ENCODE measurements at regions not wholly inside any gene's neighbourhood (a gene's known extent, or its start where the extent isn't known, plus 50 kb on each side); places are given as distances from the start of the nearest gene placed in this dataset.

DNA sequence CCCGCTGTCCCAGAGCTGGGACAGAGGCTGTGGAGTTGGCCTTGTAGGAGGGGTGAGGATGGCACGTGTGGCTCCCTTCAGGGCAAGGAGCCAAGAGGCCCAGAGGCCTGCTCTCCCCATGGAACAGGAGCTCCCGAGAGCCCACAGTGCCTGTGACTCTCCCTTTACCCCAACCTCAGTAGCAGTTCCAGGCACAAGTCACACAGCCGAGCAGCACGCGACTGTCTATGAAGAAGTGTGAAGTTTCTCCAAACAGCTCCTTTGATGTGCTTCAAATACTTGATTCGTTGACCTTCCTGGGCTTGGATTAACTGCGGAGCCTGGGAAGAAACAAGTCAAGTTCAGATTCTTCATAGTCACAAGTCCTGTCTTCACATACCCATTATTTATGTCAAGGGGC is 208.7 kb downstream of the IRX2 start:
- peaks cover 3% of the 10 kb centered on the region for H3K27me3 Mint-ChIP-seq (ENCODE audit: insufficient read depth, low read depth, poor library complexity)
- Histone ChIP-seq H3K27me3 (ENCODE audit: insufficient read depth) (no peaks in the 10 kb centered on the region), H3K36me3 (ENCODE audit: insufficient read depth) (no peaks in the 10 kb centered on the region), H3K4me3 (no peak overlapping the region), H3K4me2 (no peak overlapping the region), H3K9me2 (ENCODE audit: insufficient read depth) (no peaks in the 10 kb centered on the region), H4K20me1 (replicated peaks; ENCODE audit: insufficient read depth) (no peaks in the 10 kb centered on the region), H2AFZ (no peak overlapping the region), H3K4me1 (ENCODE audit: insufficient read depth) (peaks cover 8% of the 10 kb centered on the region), H3K27ac (ENCODE audit: low read depth) (no peak overlapping the region), H3F3A (replicated peaks; ENCODE audit: low read depth) (no peaks in the 10 kb centered on the region), H3K79me2 (replicated peaks; ENCODE audit: insufficient read depth) (no peaks in the 10 kb centered on the region)
- H3K27ac Mint-ChIP-seq, result no peak overlapping the region
- H3K4me3 Mint-ChIP-seq, result no peak overlapping the region
- DNase-seq (ENCODE audit: low spot score), result no peak
- H3K9me3 Mint-ChIP-seq, result no peaks in the 10 kb centered on the region; the same call in none of the 3 replicates
- TF ChIP-seq, protein P1, sequence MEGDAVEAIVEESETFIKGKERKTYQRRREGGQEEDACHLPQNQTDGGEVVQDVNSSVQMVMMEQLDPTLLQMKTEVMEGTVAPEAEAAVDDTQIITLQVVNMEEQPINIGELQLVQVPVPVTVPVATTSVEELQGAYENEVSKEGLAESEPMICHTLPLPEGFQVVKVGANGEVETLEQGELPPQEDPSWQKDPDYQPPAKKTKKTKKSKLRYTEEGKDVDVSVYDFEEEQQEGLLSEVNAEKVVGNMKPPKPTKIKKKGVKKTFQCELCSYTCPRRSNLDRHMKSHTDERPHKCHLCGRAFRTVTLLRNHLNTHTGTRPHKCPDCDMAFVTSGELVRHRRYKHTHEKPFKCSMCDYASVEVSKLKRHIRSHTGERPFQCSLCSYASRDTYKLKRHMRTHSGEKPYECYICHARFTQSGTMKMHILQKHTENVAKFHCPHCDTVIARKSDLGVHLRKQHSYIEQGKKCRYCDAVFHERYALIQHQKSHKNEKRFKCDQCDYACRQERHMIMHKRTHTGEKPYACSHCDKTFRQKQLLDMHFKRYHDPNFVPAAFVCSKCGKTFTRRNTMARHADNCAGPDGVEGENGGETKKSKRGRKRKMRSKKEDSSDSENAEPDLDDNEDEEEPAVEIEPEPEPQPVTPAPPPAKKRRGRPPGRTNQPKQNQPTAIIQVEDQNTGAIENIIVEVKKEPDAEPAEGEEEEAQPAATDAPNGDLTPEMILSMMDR (conservative IDR thresholded peaks at IDR 0.05; ENCODE audit: low read depth in 2 of 2), result no peak
- TF ChIP-seq NANOG (IDR thresholded peaks at IDR 0.05; ENCODE audit: borderline replicate concordance) (no peak), POLR2AphosphoS5 (IDR thresholded peaks at IDR 0.05; ENCODE audit: low read depth) (no peak), REST (IDR thresholded peaks at IDR 0.05; ENCODE audit: unreplicated experiment) (no peak), ZNF331 (CRISPR knock-in tag; IDR thresholded peaks at IDR 0.05; ENCODE audit: low read depth) (no peak), JUNB (IDR thresholded peaks at IDR 0.05; ENCODE audit: unreplicated experiment) (no peak)
- no peak for ATAC-seq
- no peaks in the 10 kb centered on the region; the same call in 2 of the 3 replicates for H3K36me3 Mint-ChIP-seq (ENCODE audit: low read depth)
- H3K4me1 Mint-ChIP-seq, result peaks cover 18% of the 10 kb centered on the region

GRCh38 chr5:2542026-2542425 is 209.5 kb downstream of the IRX2 start:
- no peak for DNase-seq (ENCODE audit: low spot score)
- Histone ChIP-seq H3K79me2 (replicated peaks; ENCODE audit: insufficient read depth) (no peaks in the 10 kb centered on the region), H3K27me3 (ENCODE audit: insufficient read depth) (no peaks in the 10 kb centered on the region), H3K4me1 (ENCODE audit: insufficient read depth) (peaks cover 16% of the 10 kb centered on the region), H3K9me2 (ENCODE audit: insufficient read depth) (no peaks in the 10 kb centered on the region), H3F3A (replicated peaks; ENCODE audit: low read depth) (no peaks in the 10 kb centered on the region), H4K20me1 (replicated peaks; ENCODE audit: insufficient read depth) (no peaks in the 10 kb centered on the region), H3K4me2 (no peak overlapping the region), H3K4me3 (no peak overlapping the region), H3K27ac (ENCODE audit: low read depth) (no peak overlapping the region), H3K36me3 (ENCODE audit: insufficient read depth) (no peaks in the 10 kb centered on the region), H2AFZ (no peak overlapping the region)
- Mint-ChIP-seq H3K36me3 (ENCODE audit: low read depth) (no peaks in the 10 kb centered on the region; the same call in 2 of the 3 replicates), H3K27me3 (ENCODE audit: insufficient read depth, low read depth, poor library complexity) (peaks cover 3% of the 10 kb centered on the region), H3K9me3 (no peaks in the 10 kb centered on the region; the same call in none of the 3 replicates), H3K4me3 (no peak overlapping the region), H3K27ac (no peak overlapping the region), H3K4me1 (peaks cover 26% of the 10 kb centered on the region)
- no peak for ATAC-seq
- TF ChIP-seq, protein P2, sequence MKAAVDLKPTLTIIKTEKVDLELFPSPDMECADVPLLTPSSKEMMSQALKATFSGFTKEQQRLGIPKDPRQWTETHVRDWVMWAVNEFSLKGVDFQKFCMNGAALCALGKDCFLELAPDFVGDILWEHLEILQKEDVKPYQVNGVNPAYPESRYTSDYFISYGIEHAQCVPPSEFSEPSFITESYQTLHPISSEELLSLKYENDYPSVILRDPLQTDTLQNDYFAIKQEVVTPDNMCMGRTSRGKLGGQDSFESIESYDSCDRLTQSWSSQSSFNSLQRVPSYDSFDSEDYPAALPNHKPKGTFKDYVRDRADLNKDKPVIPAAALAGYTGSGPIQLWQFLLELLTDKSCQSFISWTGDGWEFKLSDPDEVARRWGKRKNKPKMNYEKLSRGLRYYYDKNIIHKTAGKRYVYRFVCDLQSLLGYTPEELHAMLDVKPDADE (IDR thresholded peaks at IDR 0.05), result no peak
- TF ChIP-seq CREB1 (CRISPR knock-in tag; IDR thresholded peaks at IDR 0.05; ENCODE audit: low read depth) (no peak), EZH2 (IDR thresholded peaks at IDR 0.05; ENCODE audit: low read depth, unreplicated experiment) (no peak), JUNB (IDR thresholded peaks at IDR 0.05; ENCODE audit: unreplicated experiment) (no peak), ZNF114 (CRISPR knock-in tag; IDR thresholded peaks at IDR 0.05) (no peak)
- TF ChIP-seq, protein P1 (conservative IDR thresholded peaks at IDR 0.05; ENCODE audit: low read depth in 2 of 2), result 0 out of 4 replicates have a peak, but pooled peaks of 1 of the 2 experiments have one; percentile 7

All from GM23338 (cell line).